ENCODE measurements at regions not wholly inside any gene's neighbourhood (a gene's known extent, or its start where the extent isn't known, plus 50 kb on each side); places are given as distances from the start of the nearest gene placed in this dataset.

- no peak overlapping the region for H3K4me3 ChIP-seq (ENCODE audit: low read length)
- no peak for TF ChIP-seq CTCF (IDR thresholded peaks at IDR 0.05; ENCODE audit: insufficient read depth, low read depth, low read length, missing control alignments)
- DNase-seq (ENCODE audit: low read depth): no peak
Measured at GRCh38 chr14:61196034-61196433, 85.1 kb downstream of the TMEM30B start.

- TF ChIP-seq CTCF (IDR thresholded peaks at IDR 0.05; ENCODE audit: insufficient read depth, low read depth, low read length, missing control alignments): no peak
- no peak for DNase-seq (ENCODE audit: low read depth)
- H3K4me3 ChIP-seq (ENCODE audit: low read length): no peak overlapping the region
Measured at GRCh38 chr14:61193476-61193875, 87.7 kb downstream of the TMEM30B start.

- no peak for DNase-seq (ENCODE audit: low read depth)
- H3K4me3 ChIP-seq (ENCODE audit: low read length): no peak overlapping the region
- TF ChIP-seq CTCF (IDR thresholded peaks at IDR 0.05; ENCODE audit: insufficient read depth, low read depth, low read length, missing control alignments): no peak
Measured at GRCh38 chr14:61192989-61193388, 88.1 kb downstream of the TMEM30B start.

- DNase-seq (ENCODE audit: low read depth): no peak
Measured at GRCh38 chr14:61191733-61192132, 89.4 kb downstream of the TMEM30B start.

GRCh38 chr14:61190341-61190740 is 90.8 kb downstream of the TMEM30B start:
- no peak for TF ChIP-seq CTCF (IDR thresholded peaks at IDR 0.05; ENCODE audit: insufficient read depth, low read depth, low read length, missing control alignments)
- H3K4me3 ChIP-seq (ENCODE audit: low read length): no peak overlapping the region
- no peak for DNase-seq (ENCODE audit: low read depth)

More at GRCh38 chr14:61191733-61192132, 89.4 kb downstream of the TMEM30B start:
- no peak for TF ChIP-seq CTCF (IDR thresholded peaks at IDR 0.05; ENCODE audit: insufficient read depth, low read depth, low read length, missing control alignments)
- H3K4me3 ChIP-seq (ENCODE audit: low read length): no peak overlapping the region

GRCh38 chr14:61188978-61189808 is 91.9 kb downstream of the TMEM30B start:
- H3K4me3 ChIP-seq (ENCODE audit: low read length): peak overlapping the region; percentile 37
- DNase-seq (ENCODE audit: low read depth): peak; percentile 61
- TF ChIP-seq CTCF (IDR thresholded peaks at IDR 0.05; ENCODE audit: insufficient read depth, low read depth, low read length, missing control alignments): peak; percentile 55

GRCh38 chr14:61188196-61188595 is 92.9 kb downstream of the TMEM30B start:
- no peak for DNase-seq (ENCODE audit: low read depth)
- TF ChIP-seq CTCF (IDR thresholded peaks at IDR 0.05; ENCODE audit: insufficient read depth, low read depth, low read length, missing control alignments): no peak
- no peak overlapping the region for H3K4me3 ChIP-seq (ENCODE audit: low read length)

Measured in epithelial cell of esophagus (primary cell).